Stimulated activated naive CD8-positive, alpha-beta T cell treated with anti-CD3 and anti-CD28 coated beads, Interleukin-15, Interleukin-2, amounts not matched to agents 100 U/mL and 50 U/mL, for 24 hours (primary cell): ENCODE measurements at regions not wholly inside any gene's neighbourhood (a gene's known extent, or its start where the extent isn't known, plus 50 kb on each side); places are given as distances from the start of the nearest gene placed in this dataset.
"Not testable (repeated sequence)": the region's sequence is repeated elsewhere in the genome, so short reads cannot be mapped to it uniquely, and the experiment has no call there.

ENCODE experiments used
- ATAC-seq: fragments of 150-1000 bp; cut with Tn5 transposase; one replicate; pipeline ENCODE4 v1.10.0; 2021
- DNase-seq: peaks from one replicate; pipeline ENCODE4 v3.0.0; 2021

- no peak for ATAC-seq
These were observed 76.7 kb downstream of the RIN2 start for GRCh38 chr20:19834783-19835182.

GRCh38 chr20:19835533-19836222, 77.6 kb downstream of the RIN2 start:
- no peak for DNase-seq
- ATAC-seq = no peak

More at GRCh38 chr20:19834783-19835182, 76.7 kb downstream of the RIN2 start:
- DNase-seq = no peak

GRCh38 chr20:19838468-19838867, 80.4 kb downstream of the RIN2 start:
- ATAC-seq (no peak), DNase-seq (no peak)

- DNase-seq = no peak
- ATAC-seq = no peak
These were observed 81.0 kb downstream of the RIN2 start for GRCh38 chr20:19839053-19839452.

GRCh38 chr20:19840111-19840710, 82.2 kb downstream of the RIN2 start:
- ATAC-seq (no peak), DNase-seq (no peak)

GRCh38 chr20:19841740-19842139, 83.7 kb downstream of the RIN2 start:
- DNase-seq (no peak), ATAC-seq (no peak)

GRCh38 chr20:19844850-19845249, 86.8 kb downstream of the RIN2 start:
- not testable (repeated sequence) for ATAC-seq, DNase-seq

- ATAC-seq (no peak), DNase-seq (no peak)
These were observed 89.3 kb downstream of the RIN2 start for GRCh38 chr20:19847383-19847782.

GRCh38 chr20:19849341-19850197, 91.5 kb downstream of the RIN2 start:
- no peak for DNase-seq

GRCh38 chr20:19850198-19850533, 92.1 kb downstream of the RIN2 start:
- DNase-seq = no peak
- no peak for ATAC-seq

More at GRCh38 chr20:19849341-19850197, 91.5 kb downstream of the RIN2 start:
- ATAC-seq = no peak

GRCh38 chr20:19851861-19852260, 93.8 kb downstream of the RIN2 start:
- DNase-seq (no peak), ATAC-seq (no peak)

- no peak for DNase-seq
These were observed 97.4 kb downstream of the RIN2 start for GRCh38 chr20:19855416-19855815.

GRCh38 chr20:19858466-19859371, 100.7 kb downstream of the RIN2 start:
- ATAC-seq (no peak), DNase-seq (no peak)

More at GRCh38 chr20:19855416-19855815, 97.4 kb downstream of the RIN2 start:
- no peak for ATAC-seq

- ATAC-seq = no peak
- DNase-seq = no peak
These were observed 101.4 kb downstream of the RIN2 start for GRCh38 chr20:19859444-19859843.

GRCh38 chr20:19860737-19861136, 102.7 kb downstream of the RIN2 start:
- ATAC-seq (no peak), DNase-seq (no peak)

GRCh38 chr20:19861147-19861759, 103.2 kb downstream of the RIN2 start:
- DNase-seq = no peak
- ATAC-seq = no peak

- no peak for DNase-seq
- ATAC-seq = no peak
These were observed 106.1 kb downstream of the RIN2 start for GRCh38 chr20:19864130-19864529.

GRCh38 chr20:19866070-19866469, 108.0 kb downstream of the RIN2 start:
- ATAC-seq (no peak), DNase-seq (no peak)

GRCh38 chr20:19867074-19867473, 109.0 kb downstream of the RIN2 start:
- no peak for ATAC-seq
- no peak for DNase-seq

GRCh38 chr20:19867940-19868371, 109.9 kb downstream of the RIN2 start:
- DNase-seq = no peak
- no peak for ATAC-seq

- DNase-seq (no peak), ATAC-seq (no peak)
These were observed 110.4 kb downstream of the RIN2 start for GRCh38 chr20:19868441-19868840.

- DNase-seq = no peak
- no peak for ATAC-seq
These were observed 113.9 kb downstream of the RIN2 start for GRCh38 chr20:19872001-19872400.
